Heart left ventricle (tissue), 16 donors: ENCODE measurements at regions not wholly inside any gene's neighbourhood (a gene's known extent, or its start where the extent isn't known, plus 50 kb on each side); places are given as distances from the start of the nearest gene placed in this dataset.

Source experiments
- ATAC-seq, 4 donors: fragments of 200-7000 bp; cut with Tn5 transposase; one replicate each; pipeline ENCODE4 v1.9.1; 2020 to 2022; ENCODE audit warnings: moderate library complexity in 4 of 4, mild to moderate bottlenecking in 3 of 4, moderate number of reproducible peaks in 1 of 4
- DNase-seq, 5 donors: peaks; one replicate each; pipeline ENCODE4 v3.0.0-alpha.2; 2020
- H3K27ac ChIP-seq, 12 donors: fragments of 200-600 bp; sonication (generic) in 4 of 12; one replicate each; pipeline versions ENCODE4 v1.5.0 to v1.8.0; 2016 to 2022; ENCODE audit warnings: mild to moderate bottlenecking in 2 of 12
- H3K27me3 ChIP-seq, 9 donors: fragments of 200-600 bp; sonication (generic) in 2 of 9; one replicate each; pipeline versions ENCODE4 v1.5.1 to v1.8.0; 2016 to 2022; ENCODE audit warnings: mild to moderate bottlenecking in 3 of 9
- H3K36me3 ChIP-seq, 9 donors: fragments of 200-600 bp; sonication (generic) in 2 of 9; one replicate each; pipeline versions ENCODE4 v1.5.0 to v1.8.0; 2018 to 2022; ENCODE audit warnings: mild to moderate bottlenecking in 2 of 9
- H3K4me1 ChIP-seq, 12 donors: fragments of 200-600 bp; sonication (generic) in 4 of 12; one replicate each; pipeline versions ENCODE4 v1.5.0 to v1.8.0; 2016 to 2022; ENCODE audit warnings: mild to moderate bottlenecking in 3 of 12
- H3K4me3 ChIP-seq, 12 donors: fragments of 200-600 bp; sonication (generic) in 4 of 12; one replicate each; pipeline versions ENCODE4 v1.5.0 to v1.8.0; 2017 to 2022; ENCODE audit warnings: mild to moderate bottlenecking in 9 of 12, moderate library complexity in 4 of 12
- H3K9me3 ChIP-seq, 12 donors: fragments of 200-600 bp; sonication (generic) in 4 of 12; one replicate each; pipeline versions ENCODE4 v1.5.0 to v1.8.0; 2016 to 2022; ENCODE audit warnings: mild to moderate bottlenecking in 1 of 12
- CTCF ChIP-seq, 12 donors: fragments of 200-600 bp; sonication (generic) in 4 of 12; IDR thresholded peaks; one replicate each; pipeline versions ENCODE4 v1.5.0 to v1.8.0; 2018 to 2022; ENCODE audit warnings: antibody characterized with exemption in 12 of 12, mild to moderate bottlenecking in 5 of 12
- POLR2A ChIP-seq, 2 donors: fragments of 450-650 bp; IDR thresholded peaks; one replicate each; pipeline ENCODE4 v1.6.1; 2017; ENCODE audit warnings: antibody characterized with exemption in 2 of 2, mild to moderate bottlenecking in 2 of 2, moderate library complexity in 2 of 2
- WGBS, 4 donors: extraction: QIAGEN DNeasy Blood & Tissue Kit in 2 of 4; methylation state at CpG; one replicate each; pipeline versions ENCODE4 v1.1.5 to v1.1.7; 2013 to 2018; 5-methylcytosine and 5-hydroxymethylcytosine counted together
- intact Hi-C, 10 donors: fragments of 100-400 bp; cut with DNase I; formaldehyde crosslinking; loops; one replicate each; pipeline versions ENCODE4 v1.11.1 to v1.14.2; 2022
- donor health status: ischemic (EF 13 %, LVEDD 7.1; RV severe dilation, severe dysfunction).
- donor health status: healthy with polysubstance abuse.
- donor health status: DM: no; HTN: yes; CAD: no.
- donor health status: DM: no; HTN: no; CAD: no.
- donor health status: ischemic (EF 25% LVEDD 6.9; RV normal size, moderate dysfunction).
- donor health status: ischemic (EF 25% LVEDD 5.7; RV mildly dilated, moderate dysfunction).
- donor health status: healthy.
- donor health status: DM: yes; HTN: yes; CAD: no.
- donor health status: ischemic (EF 35%, LVEDD 5.7; RV mildly dilated, moderate dysfunction).
- donor health status: nonischemic (EF 11% LVEDD 7.7; RV severe dilation, severe dysfunction).
- donor health status: DM: yes; HTN: yes; CAD: no.
- donor health status: PGD.
- donor health status: ischemic (EF 29% LVEDD 5.4; RV normal size, mild dysfunction).
- donor health status: nonischemic (EF 23%, LVEDD 6.1; RV moderate dilation, normal function).

DNA sequence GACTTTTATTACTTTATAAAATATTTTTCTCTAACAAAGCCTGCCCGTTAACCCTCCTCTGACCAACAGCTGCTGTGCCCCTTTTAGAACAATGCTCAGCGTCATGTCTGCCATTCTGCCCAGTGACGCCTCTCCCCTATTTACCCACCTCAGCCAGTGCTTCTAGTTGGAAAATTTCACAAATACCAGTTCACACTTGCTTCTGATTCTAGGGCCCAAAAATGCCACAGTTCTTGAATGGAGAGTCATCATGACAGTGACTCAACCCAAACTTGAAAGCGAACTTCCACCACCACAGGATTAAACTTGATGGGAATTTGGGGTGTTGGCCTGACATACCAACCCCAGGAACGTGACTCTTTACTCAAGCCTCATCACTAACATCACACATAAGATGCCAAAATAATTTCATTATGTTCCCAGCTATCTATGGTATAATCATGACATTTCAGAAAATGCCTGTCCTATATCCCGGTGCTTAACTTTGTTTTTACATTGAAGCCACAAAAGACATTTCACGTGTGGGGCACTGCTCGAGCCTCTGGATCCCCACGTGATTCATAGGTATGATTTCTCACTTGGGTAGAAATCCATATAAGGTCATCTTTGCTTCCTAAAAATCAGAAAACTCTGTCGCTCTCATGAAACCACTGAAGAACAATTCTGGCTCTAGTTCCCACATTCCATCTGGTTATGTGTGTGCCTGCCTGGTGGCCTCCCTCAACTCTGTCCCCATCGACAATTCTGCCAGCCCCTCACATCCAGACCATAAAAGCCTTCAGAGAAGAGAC is 220.9 kb downstream of the ACTL7B start:
- Histone ChIP-seq H3K27ac (no peak overlapping the region), H3K4me3 (no peak overlapping the region), H3K36me3 (no peaks in the 10 kb centered on the region), H3K4me1 (peaks cover 0 to 6% (median 0%) of the 10 kb centered on the region in 12 donors), H3K9me3 (no peaks in the 10 kb centered on the region), H3K27me3 (peaks cover 0 to 9% (median 0%) of the 10 kb centered on the region in 9 donors)
- 86 to 91% (median 90%) methylated on average over 11 of the region's 11 CpGs for WGBS, 4 donors
- ATAC-seq = no peak
- no peak for DNase-seq
- TF ChIP-seq POLR2A (IDR thresholded peaks at IDR 0.05) = no peak
- no peak for TF ChIP-seq CTCF (IDR thresholded peaks at IDR 0.05)
- intact Hi-C loops = no loop called here

DNA sequence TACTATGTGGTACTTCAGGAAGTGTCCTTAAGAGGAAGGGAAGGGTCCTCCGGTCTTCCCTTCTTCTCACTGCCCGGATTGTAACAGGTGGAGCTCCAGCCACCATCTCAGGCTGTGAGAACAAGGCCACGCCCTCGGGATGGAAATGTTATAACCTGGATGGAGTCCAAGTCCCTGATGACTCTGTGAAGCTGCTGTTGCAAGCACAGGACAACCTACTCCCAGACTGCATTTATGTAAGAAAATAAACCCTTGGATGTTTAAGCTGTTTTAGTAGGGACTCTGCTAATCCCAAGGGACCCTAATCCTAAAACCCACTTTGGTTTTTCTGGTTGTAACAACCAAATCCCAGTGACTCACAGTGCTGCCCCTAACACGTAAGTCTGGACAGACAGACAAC is 221.6 kb downstream of the ACTL7B start:
- Histone ChIP-seq H3K27ac (no peak overlapping the region), H3K27me3 (peaks cover 0 to 9% (median 0%) of the 10 kb centered on the region in 9 donors), H3K36me3 (no peaks in the 10 kb centered on the region), H3K4me3 (no peak overlapping the region), H3K4me1 (no peaks in the 10 kb centered on the region), H3K9me3 (no peaks in the 10 kb centered on the region)
- no peak for TF ChIP-seq POLR2A (IDR thresholded peaks at IDR 0.05)
- no peak for TF ChIP-seq CTCF (IDR thresholded peaks at IDR 0.05)
- 29 to 47% (median 37%) methylated on average over 5 of the region's 5 CpGs for WGBS, 4 donors
- DNase-seq (no peak), ATAC-seq (peak in 1 of 4 donors; percentile 7)
- intact Hi-C loops = no loop called here

DNA sequence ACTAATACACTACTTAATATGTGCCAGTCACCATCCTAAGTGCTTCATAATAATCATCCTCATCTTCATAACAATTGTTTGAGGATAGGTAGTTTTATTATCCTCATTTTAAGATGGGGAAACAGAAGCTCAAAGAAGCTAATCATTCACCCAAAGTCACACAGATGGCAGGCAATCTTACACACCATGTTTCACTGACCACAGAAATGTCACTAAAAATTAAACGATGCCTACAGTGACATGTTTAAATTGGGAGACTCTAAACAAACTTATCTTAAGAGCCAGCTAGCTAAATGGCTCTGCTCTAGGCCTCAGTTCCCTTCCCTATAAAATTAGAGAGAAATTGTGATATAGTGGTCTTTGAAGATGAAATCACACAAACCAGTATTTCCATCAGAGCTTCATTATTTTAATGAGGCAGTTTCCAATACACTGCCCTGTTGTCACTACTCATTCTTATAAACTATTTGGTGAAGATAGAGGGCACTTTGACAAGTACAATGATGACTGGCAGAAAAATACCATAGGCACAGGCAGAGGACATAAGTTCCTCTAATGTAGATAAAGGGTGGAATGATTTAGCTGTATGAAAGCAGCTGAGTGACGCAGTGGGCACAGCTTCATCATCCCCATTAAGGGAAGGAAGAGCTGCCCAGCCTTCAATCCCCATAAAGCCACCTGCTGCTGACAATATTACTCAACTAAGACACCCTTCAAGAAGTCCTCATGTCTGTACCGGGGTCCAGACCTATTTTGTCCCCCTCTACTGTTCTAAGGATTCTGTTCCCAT is 224.1 kb downstream of the ACTL7B start:
- ATAC-seq (no peak), DNase-seq (no peak)
- no peak for TF ChIP-seq POLR2A (IDR thresholded peaks at IDR 0.05)
- no peak for TF ChIP-seq CTCF (IDR thresholded peaks at IDR 0.05)
- Histone ChIP-seq H3K27ac (no peak overlapping the region), H3K4me1 (no peaks in the 10 kb centered on the region), H3K36me3 (no peaks in the 10 kb centered on the region), H3K9me3 (no peaks in the 10 kb centered on the region), H3K4me3 (no peak overlapping the region), H3K27me3 (peaks cover 0 to 7% (median 0%) of the 10 kb centered on the region in 9 donors)
- WGBS, 4 donors = 72 to 74% (median 74%) methylated on average over 3 of the region's 3 CpGs
- intact Hi-C loops = no loop called here

- H3K4me3 ChIP-seq = no peak overlapping the region
- DNase-seq = no peak
- H3K27me3 ChIP-seq = no peaks in the 10 kb centered on the region
- no peak overlapping the region for H3K27ac ChIP-seq
- H3K9me3 ChIP-seq = no peaks in the 10 kb centered on the region
- TF ChIP-seq CTCF (IDR thresholded peaks at IDR 0.05) (no peak), POLR2A (IDR thresholded peaks at IDR 0.05) (no peak)
- H3K36me3 ChIP-seq = no peaks in the 10 kb centered on the region
- intact Hi-C loops = no loop called here
- no peak for ATAC-seq
- H3K4me1 ChIP-seq = no peaks in the 10 kb centered on the region
Measured at GRCh38 chr9:108628316-108628715, 227.5 kb downstream of the ACTL7B start.
